GM23248 (cell line): ENCODE measurements at regions not wholly inside any gene's neighbourhood (a gene's known extent, or its start where the extent isn't known, plus 50 kb on each side); places are given as distances from the start of the nearest gene placed in this dataset.

Experiments
- EZH2 ChIP-seq: fragments of 200-600 bp; sonication (generic); IDR thresholded peaks from 2 replicates; pipeline ENCODE4 v1.6.1; 2018; ENCODE audit warnings: antibody characterized with exemption, mild to moderate bottlenecking; ENCODE audit not compliant: insufficient read depth, poor library complexity, severe bottlenecking
- EZH2phosphoT487 ChIP-seq: fragments of 200-600 bp; sonication (generic); IDR thresholded peaks from 2 replicates; pipeline ENCODE4 v1.6.1; 2018; ENCODE audit warnings: antibody characterized with exemption, moderate library complexity, mild to moderate bottlenecking, low read depth; ENCODE audit not compliant: insufficient read depth

- TF ChIP-seq EZH2 (no peak), EZH2phosphoT487 (no peak)
Measured at GRCh38 chr6:168721571-168721970, 280.6 kb downstream of the SMOC2 start.
